Erythroblast (primary cell): ENCODE measurements at regions not wholly inside any gene's neighbourhood (a gene's known extent, or its start where the extent isn't known, plus 50 kb on each side); places are given as distances from the start of the nearest gene placed in this dataset.

Source experiments
- GATA1 ChIP-seq: IDR thresholded peaks from 2 replicates; pipeline ENCODE4 v1.6.1; 2011; ENCODE audit warnings: low read depth, mild to moderate bottlenecking, control low read depth, low read length, moderate library complexity
- POLR2A ChIP-seq: IDR thresholded peaks from 2 replicates; pipeline ENCODE4 v1.6.1; 2011; ENCODE audit warnings: mild to moderate bottlenecking, low read length

DNA sequence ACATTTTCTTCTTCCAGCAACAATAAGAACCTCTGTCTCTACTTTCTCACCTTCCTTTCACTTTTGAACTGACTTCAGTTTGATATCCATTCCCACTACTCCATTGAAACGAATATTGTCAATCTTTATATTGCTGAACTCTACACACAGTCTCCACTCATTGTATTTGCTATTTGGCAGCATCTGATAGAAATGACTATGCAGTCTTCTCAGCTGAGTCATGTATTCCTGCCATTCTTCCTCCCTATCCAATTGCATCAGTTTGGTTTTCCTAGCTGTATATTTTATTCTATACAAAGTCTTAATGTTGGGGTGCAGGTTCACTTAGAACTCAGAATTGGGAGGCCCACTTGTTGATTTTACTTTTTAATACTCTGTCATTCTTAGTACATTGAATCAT is 107.5 kb upstream of the CPNE8 start:
- TF ChIP-seq POLR2A, result no peak
- no peak for TF ChIP-seq GATA1
